Left ventricle myocardium superior (tissue), 1 donor: ENCODE measurements at regions not wholly inside any gene's neighbourhood (a gene's known extent, or its start where the extent isn't known, plus 50 kb on each side); places are given as distances from the start of the nearest gene placed in this dataset.
"Not testable (repeated sequence)": the region's sequence is repeated elsewhere in the genome, so short reads cannot be mapped to it uniquely, and the experiment has no call there.

Experiments used
- ATAC-seq: fragments of 200-7000 bp; cut with Tn5 transposase; one replicate; pipeline ENCODE4 v1.9.1; 2020; ENCODE audit warnings: mild to moderate bottlenecking, moderate library complexity
- DNase-seq: peaks from one replicate; pipeline ENCODE4 v3.0.0-alpha.2; 2020
- intact Hi-C: fragments of 100-400 bp; cut with micrococcal nuclease; formaldehyde crosslinking; loops from one replicate; pipeline ENCODE4 v1.11.0; 2022
- donor health status: DM: no; HTN: yes; CAD: no; lungs with severe emphysema.

DNA sequence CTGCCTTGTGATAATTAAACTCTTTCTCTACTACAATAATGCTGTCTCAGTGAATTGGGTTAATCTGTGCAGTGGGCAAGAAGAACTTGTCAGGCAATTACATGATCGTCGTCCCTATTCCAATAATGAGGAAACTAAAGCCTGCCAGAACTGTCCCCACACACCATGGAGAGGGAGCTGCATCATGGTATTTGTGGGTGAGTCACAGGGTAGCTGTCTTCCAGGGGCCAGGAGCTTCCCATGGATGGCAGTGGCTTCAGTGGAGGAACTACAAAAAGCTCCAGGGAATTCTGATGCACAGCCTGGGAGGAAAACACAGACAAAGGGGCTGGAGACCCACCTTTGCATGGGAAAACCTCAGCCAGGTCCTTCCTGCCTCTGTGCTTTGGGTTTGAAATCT, 83.3 kb upstream of the C16orf82 start:
- intact Hi-C loops, result no loop called here
- DNase-seq (no peak), ATAC-seq (no peak)

DNA sequence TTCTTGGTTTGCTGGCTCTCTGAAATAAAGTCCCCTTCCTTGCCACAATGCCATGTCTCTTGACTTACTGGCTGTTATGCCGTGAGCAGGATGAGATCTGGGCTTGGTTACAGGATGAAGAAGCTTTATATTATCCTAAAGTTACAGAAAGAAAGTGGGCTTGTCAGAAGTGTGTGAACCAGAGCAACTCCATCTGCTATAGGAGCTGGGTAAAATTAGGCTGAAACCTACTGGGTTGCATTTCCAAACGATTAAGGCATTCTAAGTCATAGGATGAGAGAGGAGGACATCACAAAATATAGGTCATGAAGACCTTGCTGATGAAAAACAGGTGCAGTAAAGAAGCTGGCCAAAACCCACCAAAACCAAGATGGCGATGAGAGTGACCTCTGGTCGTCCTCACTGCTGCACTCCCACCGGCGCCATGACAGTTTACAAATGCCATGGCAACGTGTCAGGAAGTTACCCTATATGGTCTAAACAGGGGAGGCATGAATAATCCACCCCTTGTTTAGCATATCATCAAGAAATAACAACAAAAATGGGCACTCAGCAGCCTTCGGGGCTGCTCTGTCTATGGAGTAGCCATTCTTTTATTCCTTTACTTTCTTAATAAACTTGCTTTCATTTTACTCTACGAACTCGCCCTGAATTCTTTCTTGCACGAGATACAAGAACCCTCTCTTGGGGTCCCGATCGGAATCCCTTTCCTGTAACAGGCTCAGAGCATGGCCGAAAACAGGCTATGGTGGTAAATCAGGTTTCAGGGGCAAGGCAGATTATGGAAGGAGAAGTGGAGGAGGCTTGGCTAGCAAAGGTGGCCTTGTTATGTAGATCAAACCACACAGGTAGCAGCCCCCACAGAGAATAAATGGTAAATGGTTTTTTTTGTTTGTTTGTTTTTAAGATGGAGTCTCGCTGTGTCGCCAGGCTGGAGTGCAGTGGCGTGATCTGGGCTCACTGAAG, 81.3 kb upstream of the C16orf82 start:
- ATAC-seq (no peak), DNase-seq (no peak)
- intact Hi-C loops, result no loop called here

DNA sequence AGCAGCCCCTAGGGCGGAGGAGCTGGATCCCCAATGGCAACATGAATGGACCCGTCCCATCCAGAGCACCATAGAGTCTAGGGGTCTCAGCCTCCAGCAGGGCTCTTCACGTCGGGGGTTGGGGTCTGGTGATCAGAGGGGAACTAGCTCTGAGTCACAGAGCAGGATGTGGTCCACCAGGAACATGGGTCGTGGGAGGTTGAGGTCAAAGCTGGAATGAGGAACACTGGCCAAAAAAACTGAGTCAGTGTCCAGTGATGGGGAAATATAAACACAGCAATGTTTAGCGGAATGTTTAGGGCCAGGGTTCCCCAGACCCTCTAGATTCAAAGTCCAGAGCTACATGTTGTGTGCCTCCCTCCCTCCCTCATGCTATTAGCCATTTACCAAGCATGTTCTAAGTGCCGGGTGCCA, 79.1 kb upstream of the C16orf82 start:
- intact Hi-C loops, result no loop called here
- ATAC-seq (no peak), DNase-seq (no peak)

DNA sequence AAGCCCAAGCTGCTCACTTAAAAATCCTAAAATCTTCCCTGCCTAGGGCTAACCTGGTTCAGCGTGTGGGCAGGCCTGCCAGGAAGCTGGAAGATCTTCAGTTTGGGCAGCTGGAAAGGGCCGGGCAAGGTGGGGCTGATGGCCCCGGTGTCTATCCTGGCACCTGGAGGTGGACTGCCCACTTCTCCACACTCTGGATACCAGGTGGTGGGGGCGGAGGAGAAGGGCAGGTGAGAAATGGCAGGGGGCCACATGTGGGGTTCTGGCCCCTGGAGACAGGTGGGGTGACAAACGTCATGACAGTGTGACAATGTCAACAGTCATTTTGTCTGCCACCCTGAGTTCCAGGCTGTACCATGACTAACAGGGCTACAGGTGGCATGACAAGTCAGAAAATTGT, 78.5 kb upstream of the C16orf82 start:
- DNase-seq, result no peak
- no peak for ATAC-seq
- intact Hi-C loops, result no loop called here

DNA sequence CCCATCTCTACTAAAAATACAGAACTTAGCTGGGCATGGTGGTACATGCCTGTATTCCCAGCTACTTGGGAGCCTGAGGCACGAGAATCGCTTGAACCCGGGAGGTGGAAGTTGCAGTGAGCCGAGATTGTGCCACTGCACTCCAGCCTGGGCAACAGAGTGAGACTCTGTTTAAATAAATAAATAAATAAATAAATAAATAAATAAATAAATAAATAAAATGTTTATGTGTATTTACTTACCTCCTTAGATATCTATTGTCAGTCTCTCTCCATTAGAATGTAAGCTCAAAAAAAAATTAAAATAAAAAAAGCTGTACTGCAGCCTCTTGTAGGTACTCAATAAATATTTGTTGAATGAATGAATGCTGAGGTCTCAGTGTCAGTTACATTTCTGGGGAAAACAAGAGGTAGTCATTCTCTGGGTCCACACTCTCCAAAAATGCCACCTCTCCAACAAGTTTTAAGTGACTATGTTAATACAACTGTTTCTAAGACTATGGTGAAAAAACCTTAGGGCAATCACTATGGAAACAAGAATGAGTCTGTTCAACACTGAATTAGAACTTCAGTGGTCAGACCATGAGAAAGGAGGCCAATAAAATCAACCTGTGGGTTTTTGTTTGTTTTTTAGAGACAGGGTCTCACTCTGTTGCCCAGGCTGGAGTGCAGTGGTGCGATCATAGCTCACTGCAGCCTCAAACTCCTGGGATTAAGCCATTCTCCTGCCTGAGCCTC, 76.2 kb upstream of the C16orf82 start:
- DNase-seq, intact Hi-C loops, ATAC-seq: not testable (repeated sequence)

DNA sequence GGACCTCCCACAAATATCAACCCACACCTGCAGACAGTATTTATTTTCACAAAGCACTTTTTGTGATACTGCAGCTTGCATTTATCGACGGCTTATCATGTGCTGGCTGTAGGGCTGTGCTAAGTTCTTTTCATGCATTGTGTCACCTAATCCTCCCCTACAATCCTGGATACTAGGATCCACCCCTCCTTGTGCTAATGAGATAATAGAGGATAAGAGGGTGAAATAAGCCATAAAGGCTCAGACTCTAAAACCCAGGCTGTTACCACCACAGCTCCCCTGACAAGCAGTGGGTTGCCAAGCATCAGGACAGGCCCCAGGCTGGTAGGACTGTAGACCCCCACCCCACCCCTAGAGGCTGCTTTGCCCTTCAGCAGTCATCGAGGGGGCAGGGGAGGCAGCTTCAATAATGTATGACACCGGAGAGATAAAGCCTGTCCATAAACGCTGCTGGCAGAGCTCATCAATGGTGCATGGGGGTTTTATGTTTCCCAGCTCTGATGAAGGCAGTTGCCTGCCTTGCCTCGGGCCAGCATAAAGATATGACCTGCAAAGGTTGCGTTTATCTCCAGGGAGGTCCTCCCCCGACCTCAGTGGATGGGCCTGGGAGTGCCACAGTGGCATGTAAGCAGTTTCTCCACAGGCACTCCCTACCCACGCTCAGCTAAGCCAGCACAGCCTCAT, 73.9 kb upstream of the C16orf82 start:
- ATAC-seq (no peak), DNase-seq (no peak)
- intact Hi-C loops, result no loop called here

DNA sequence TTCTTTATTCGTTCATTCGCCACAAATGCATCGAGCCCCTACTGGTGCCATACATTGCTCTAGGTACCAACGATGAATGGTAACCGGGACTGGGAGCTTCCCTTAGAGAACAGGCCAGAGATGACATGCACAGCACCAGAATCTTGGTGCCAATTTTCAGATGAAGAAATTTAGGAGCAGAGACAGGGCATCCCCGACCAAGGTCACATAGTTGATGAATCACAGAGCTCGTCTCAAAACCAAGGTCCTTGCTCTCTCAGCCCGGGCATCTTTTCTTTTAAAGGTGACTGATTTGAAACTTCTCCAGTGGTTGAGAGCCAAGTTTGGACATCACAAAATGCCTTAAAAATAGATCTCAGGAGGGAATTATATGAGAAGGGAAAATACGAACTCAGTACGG, 73.2 kb upstream of the C16orf82 start:
- no peak for DNase-seq
- ATAC-seq, result no peak
- intact Hi-C loops, result no loop called here

DNA sequence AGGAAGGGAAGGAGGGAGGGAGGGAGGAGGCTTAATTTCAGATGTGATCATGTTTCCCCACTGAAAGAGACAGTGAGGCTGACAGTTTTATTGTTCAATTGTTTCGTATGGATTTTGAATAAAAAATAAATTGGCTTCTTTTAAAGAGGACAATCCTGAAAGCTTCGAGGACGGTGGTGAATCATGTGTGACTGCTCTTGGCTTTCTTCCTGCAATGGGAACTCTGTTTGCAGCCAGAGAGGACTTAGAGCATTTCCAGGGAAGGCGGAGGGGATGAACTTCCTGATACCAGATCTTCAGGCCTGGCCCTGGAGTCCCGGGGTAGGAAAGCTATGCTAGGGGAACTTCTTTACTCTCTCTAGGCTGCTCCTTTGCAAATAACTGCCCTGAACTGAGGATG, 72.8 kb upstream of the C16orf82 start:
- ATAC-seq, result no peak
- intact Hi-C loops, result no loop called here

DNA sequence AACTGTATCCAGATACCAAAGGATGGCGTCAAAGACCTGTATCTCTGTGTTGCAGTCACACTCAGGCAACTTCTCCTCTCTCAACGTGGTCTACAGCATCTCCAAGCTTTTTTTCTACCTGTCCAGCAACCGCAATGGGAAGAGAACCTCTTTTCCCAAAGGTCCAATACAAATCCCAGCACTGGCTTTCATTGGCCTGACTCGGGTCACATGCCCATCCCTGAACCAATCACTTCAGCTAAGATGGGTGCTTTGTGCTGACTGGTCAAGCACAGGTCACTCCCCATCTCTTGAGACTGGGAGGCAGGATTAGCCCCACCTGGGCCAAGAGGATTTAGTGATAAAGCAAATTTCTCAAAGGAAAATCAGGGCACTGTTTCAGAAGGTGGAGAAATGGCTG, 71.2 kb upstream of the C16orf82 start:
- intact Hi-C loops, result no loop called here
- no peak for ATAC-seq

More for the DNA sequence above, 72.8 kb upstream of the C16orf82 start:
- DNase-seq, result no peak

DNA sequence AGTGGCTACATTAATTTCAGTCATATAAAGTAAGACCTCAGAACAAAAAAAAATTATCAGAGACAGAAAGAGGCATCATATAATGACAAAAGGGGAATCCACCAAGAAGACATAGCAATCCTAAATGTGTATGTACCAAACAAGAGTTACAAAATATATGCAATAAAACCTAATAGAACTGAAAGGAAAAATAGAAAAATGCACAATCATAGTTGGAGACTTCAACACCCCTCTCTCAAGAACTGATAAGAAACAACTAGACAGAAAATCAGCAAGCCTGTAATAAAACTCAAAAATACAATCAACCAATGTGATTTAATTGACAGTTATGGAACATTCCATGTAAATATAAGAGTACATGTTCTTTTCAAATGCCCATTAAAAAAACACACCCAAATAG, 61.3 kb upstream of the C16orf82 start:
- intact Hi-C loops, result no loop called here
- DNase-seq (no peak), ATAC-seq (no peak)

More for the DNA sequence above, 71.2 kb upstream of the C16orf82 start:
- DNase-seq, result no peak
